DMS114 treated with DMSO at 0.1 percent for 48 hours (cell line): ENCODE measurements at regions not wholly inside any gene's neighbourhood (a gene's known extent, or its start where the extent isn't known, plus 50 kb on each side); places are given as distances from the start of the nearest gene placed in this dataset.
"Not testable (repeated sequence)": the region's sequence is repeated elsewhere in the genome, so short reads cannot be mapped to it uniquely, and the experiment has no call there.

Source experiments
- DNase-seq: peaks from one replicate; lab custom pipeline; 2025; ENCODE audit not compliant: unreplicated experiment; lab: John Stamatoyannopoulos, UW

GRCh38 chr17:68782789-68783188, 172.4 kb downstream of the ABCA8 start:
- no peak for DNase-seq

DNA sequence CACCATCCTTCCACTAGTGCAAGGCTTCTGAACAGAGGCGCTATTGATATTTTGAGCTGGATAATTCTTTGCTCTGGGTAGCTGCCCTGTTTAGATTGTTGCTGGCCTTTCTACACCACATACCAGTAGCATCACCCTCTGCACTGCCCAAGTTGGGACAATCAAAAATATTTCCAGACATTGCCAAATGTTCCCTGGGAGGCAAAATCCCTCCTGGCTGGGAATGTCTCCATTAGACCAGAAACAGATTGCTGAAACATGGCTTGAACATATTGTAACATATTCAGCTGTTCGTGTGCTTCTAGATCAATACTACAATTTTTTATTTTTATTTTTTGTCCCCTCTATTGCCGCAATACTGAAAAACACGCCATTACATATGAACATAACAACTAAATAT, 174.6 kb downstream of the ABCA8 start:
- no peak for DNase-seq

DNA sequence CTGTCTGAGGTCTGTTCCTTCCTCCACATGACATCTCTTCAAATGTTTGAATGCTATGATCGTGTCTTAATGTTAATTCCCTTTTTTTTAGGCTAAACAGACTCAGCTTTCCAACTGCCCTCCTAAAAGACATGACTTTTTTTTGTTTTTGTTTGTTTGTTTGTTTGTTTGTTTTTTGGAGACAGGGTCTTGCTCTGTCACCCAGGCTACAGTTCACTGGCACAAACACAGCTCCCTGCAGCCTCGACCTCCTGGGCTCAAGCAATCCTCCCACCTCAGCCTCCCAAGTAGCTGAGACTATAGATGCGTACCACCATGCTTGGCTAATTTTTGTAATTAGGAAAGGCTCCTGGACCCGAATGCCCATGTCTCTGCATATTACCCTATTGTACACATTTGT, 176.5 kb downstream of the ABCA8 start:
- no peak for DNase-seq

DNA sequence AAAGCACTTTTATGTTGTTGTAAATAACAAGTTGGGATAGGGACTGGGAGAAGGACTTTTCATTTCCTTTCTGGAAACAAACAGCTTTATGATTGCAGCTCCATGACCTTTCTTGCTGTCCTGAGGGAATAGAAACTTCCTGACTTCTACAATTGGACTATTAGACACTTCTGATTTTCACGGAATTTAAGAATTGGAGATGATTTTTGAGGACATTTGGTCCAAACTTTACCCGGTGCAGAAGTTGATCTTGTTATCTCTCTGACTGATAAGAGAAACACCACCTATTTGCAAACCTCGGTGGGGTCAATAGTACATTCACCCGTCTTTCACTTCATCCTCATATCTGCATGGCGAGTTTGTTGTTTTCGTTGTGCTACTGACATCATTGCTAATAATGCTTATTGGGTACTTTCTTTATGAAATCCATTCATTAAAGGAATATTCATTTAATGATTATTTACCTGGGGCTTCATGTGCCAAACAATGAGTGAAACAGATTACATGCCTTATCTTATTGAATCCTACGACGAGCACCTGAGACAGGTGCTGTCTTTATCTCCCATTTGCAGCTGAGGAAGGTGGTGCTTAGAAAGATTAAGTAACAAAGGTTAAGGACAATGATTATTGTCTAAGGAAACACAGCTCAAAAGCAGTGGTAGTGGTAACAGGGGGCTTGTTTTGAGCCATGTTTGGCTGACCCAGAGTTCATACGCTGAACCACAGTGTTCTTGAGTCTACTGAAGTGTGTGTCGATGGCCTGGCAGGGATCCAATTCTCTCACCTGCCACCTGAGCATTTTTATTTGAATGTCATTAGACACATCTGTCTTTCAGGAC, 176.9 kb upstream of the FAM20A start:
- no peak for DNase-seq

- peak; percentile 21 for DNase-seq
Observed at GRCh38 chr17:68777243-68777855, 176.2 kb upstream of the FAM20A start.

DNA sequence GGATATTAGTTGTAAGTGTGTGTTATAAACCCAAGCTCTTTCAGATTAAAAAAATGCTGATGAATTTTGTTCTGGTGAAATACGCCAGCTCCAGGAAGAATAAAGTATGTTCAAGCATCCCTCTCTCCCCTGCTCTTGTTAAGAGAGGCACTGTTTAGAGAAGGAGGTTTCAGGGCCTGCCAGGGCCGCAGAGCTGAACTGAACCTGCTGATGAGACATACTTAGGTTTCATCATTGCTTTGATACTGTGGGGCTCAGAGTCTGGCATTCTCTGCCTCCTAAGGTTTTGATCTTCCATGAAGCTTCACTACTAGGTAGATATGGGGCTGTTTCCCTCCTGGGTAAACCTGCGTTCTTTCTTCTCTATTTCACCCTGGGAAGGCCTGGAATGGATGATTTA, 175.3 kb upstream of the FAM20A start:
- DNase-seq = no peak

DNA sequence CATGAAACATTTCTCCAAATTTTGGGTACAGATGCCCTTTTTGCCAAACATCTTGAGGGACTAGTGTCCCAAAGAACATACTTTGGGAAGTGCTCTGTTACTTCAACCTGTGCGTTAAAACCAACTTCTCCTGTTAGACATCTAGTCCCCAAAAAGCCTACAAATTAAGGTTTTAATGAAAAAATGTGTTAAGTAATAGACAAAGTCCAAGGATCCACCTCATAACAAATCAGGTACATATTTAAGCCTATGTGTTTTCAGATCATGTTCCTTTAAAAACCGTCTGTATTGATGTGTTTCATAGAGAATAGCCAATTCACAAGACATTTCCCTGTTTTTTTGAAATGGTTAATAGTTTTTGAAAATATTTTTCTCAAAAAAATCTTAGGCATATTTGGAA, 174.8 kb upstream of the FAM20A start:
- no peak for DNase-seq

- no peak for DNase-seq
Observed at GRCh38 chr17:68775318-68775717, 174.2 kb upstream of the FAM20A start.

DNA sequence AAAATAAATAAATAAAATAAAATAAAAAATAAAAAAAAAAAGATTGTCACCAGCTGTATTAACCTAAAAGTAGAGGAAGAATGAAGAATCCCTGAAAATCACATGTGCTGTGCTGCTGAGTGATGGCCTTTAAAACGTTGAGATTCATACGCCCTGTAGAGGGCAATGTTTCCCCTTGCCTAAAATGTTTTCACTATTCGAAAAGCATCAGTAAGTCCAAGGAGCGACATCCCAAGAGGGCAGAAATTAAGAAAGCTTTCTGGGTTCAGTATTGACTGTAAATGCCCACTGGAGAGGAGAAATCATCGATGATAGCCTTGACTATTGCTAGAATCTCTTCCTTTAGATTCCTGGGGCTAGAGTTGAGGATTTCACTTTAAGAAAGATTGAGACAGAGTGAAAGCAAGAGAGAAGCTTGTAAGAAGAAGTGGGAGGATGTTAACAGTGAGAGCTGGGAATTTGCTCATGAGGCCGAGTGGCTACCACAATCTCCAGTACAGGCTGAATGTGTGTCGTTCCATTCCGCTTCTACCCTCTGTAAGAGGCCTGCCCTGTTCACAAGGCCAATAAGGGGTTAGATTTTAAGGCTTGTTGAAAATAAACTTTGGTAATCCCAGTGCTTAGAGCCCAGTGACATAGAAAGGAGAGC, 170.8 kb upstream of the FAM20A start:
- peak; percentile 53 for DNase-seq

GRCh38 chr17:68768804-68769203, 167.6 kb upstream of the FAM20A start:
- no peak for DNase-seq

DNA sequence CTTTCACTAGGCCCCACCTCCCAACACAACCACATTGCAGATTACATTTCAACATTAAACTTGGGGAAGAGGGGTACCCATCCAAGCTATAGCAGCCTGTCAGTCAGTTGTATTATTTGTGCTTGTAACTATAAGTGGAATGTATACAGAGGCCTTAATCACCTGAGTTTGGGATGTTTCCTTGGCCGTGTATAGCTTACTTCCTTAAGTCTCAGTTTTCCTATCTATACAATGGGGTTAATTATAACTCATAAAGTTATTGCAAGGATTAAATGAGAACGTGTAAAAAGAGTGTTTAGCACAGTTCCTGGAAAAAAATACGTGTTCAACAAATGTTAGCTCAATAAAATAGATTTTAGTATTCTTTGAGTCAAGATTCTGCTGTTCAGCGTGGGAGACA, 165.5 kb upstream of the FAM20A start:
- DNase-seq = no peak

GRCh38 chr17:68763562-68763961, 162.4 kb upstream of the FAM20A start:
- no peak for DNase-seq

DNA sequence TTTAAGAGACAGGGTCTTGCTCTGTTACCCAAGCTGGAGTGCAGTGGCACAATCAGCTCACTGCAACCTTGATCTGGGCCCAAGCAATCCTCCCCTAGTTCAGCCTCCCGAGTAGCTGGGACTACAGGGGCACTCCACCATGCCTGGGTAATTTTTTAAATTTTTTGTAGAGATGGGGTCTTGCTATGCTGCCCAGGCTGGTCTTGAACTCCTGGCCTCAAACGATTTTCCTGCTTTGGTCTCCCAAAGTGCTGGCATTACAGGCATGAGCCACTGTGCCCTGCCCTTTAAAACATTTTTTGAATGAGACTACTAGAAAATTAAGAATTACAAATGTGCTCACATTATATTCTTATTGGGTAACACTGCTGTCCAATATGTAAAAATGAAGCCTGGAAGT, 161.7 kb upstream of the FAM20A start:
- DNase-seq = no peak

DNA sequence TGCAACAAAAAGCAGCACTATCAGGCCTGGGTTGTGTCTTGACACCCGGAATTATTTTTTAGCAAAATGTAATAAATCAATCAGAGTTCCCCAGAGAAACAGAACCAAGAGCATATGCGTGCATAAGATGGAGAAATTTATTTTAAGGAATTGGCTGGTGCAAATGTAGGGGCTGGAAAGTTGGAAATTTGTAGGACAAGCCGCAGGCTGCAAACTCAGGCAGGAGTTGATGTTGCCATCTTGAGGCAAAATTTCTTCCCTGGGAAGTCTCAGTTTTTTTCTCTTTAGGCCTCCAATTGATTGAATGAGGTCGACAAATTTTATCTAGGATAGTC, 158.9 kb upstream of the FAM20A start:
- DNase-seq = no peak

GRCh38 chr17:68759343-68760140, 158.4 kb upstream of the FAM20A start:
- DNase-seq = peak; percentile 84

DNA sequence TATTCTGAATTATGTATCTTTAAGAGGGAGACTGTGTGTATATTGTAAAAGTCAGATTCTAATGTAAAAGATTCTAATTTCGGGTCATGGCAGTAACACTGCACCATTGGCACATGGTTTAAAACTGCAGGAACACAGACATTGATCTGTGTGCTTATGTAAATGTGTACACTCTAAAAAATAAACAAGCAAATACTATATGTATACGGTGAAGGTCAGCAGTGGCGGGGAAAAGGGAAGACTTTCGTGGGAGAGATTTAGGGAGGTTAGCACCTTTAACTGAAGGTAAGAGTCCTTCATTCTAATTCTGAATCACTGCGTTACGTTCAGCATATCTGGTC, 157.8 kb upstream of the FAM20A start:
- DNase-seq = no peak

GRCh38 chr17:68757866-68758757, 156.9 kb upstream of the FAM20A start:
- DNase-seq = not testable (repeated sequence)

GRCh38 chr17:68753985-68754769, 153.0 kb upstream of the FAM20A start:
- DNase-seq = no peak

- no peak for DNase-seq
Observed at GRCh38 chr17:68750208-68750562, 149.0 kb upstream of the FAM20A start.
